ENCODE measurements at regions not wholly inside any gene's neighbourhood (a gene's known extent, or its start where the extent isn't known, plus 50 kb on each side); places are given as distances from the start of the nearest gene placed in this dataset.
"Not testable (repeated sequence)": the region's sequence is repeated elsewhere in the genome, so short reads cannot be mapped to it uniquely, and the experiment has no call there.

GRCh38 chr4:126894963-126895362 lies 737.8 kb upstream of the INTU start:
- DNase-seq, result no peak

- DNase-seq, result no peak
Measured at GRCh38 chr4:126895988-126896570, 736.7 kb upstream of the INTU start.

GRCh38 chr4:126897038-126897437 lies 735.7 kb upstream of the INTU start:
- no peak for DNase-seq

- no peak for DNase-seq
Measured at GRCh38 chr4:126898815-126899214, 733.9 kb upstream of the INTU start.

DNA sequence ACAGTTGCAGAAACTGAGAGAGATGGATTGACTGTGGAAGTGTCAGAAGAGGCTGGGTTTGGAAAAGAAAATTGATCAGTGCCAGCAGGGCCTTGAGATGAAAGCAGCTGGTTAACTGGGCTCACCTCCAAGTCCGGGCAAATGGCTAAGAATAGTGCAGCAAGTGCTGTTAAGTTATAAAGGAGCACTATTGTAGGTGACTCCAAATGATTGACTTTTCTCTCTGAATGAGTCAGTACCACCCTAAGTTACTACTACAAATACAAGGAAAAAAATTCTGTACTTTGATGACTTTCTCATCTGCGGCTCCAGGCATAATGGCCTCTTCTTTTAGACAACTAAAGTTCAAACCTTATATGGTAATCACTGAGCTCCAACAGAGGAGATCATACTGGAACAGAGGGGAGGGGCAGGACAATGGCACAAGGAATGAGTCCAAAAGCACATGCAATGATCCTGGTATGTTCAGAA lies 733.4 kb upstream of the INTU start:
- no peak for DNase-seq

DNA sequence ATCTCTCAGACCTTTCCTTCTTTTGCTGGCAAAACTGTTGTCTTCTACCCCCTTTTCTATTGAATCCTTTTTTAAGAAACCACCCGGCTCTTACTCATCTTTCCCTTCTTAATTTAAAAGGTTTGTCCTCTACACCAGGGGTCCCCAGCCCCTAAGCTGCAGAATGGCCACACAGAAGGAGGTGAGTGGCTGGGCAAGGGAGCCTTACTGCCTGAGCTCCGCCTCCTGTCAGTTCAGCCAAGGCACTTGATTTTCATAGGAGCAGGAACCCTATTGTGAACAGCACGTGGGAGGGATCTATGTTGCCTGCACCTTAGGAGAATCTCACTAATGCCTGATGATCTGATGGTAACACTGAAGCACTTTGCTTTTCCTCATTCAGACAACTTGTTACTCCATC lies 726.3 kb upstream of the INTU start:
- no peak for DNase-seq

- DNase-seq, result no peak
Measured at GRCh38 chr4:126907389-126907788, 725.4 kb upstream of the INTU start.

DNA sequence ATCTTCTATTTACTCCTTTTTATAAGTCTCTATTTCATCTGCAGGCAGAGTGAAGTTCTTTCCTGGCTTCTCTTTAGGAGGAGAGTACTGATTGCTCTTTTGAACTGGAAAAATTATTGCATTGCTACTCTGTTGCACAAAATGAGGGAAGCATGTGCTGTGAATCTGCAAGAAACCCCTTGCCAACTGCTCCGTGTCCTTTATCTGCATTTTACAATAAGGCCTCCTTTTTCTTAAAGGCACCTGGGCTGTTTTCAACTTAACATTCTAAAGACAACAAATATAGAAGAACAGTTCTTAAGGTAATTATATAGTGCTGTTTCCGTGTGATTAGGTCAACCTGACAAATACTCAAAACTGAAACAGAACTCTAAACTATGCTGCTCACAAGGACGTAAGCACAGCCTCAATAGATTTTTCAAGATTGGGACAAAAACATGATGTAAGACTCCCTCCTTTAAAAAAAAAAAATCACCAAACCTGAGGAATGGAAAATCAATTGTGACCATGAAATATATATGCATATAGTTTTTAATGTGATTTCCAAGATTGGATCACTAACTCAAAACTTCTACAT lies 716.6 kb upstream of the INTU start:
- DNase-seq, result no peak

GRCh38 chr4:126916626-126917140 lies 716.1 kb upstream of the INTU start:
- DNase-seq, result no peak

DNA sequence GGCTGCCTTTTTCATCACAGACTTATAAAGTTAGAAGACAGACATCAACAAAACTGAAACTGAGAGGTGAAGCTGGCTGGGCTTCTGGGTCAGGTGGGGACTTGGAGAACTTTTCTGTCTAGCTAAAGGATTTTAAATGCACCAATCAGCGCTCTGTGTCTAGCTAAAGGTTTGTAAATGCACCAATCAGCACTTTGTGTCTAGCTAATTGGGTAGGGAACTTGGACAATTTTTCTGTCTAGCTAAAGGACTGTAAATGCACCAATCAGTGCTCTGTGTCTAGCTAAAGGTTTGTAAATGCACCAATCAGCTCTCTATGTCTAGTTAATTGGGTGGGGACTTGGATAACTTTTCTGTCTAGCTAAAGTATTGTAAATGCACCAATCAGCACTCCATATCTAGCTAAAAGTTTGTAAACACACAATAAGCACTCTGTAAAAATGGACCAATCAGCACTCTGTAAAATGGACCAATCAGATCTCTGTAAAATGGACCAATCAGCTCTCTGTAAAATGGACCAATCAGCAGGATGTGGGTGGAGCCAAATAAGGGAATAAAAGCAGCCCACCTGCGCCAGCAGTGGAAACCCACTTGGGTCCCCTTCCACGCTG lies 710.3 kb upstream of the INTU start:
- not testable (repeated sequence) for DNase-seq

GRCh38 chr4:126924237-126924636 lies 708.5 kb upstream of the INTU start:
- no peak for DNase-seq

DNA sequence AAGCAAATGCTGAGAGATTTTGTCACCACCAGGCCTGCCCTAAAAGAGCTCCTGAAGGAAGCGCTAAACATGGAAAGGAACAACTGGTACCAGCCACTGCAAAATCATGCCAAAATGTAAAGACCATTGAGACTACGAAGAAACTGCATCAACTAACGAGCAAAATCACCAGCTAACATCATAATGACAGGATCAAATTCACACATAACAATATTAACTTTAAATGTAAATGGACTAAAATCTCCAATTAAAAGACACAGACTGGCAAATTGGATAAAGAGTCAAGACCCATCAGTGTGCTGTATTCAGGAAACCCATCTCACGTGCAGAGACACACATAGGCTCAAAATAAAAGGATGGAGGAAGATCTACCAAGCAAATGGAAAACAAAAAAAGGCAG lies 702.7 kb upstream of the INTU start:
- not testable (repeated sequence) for DNase-seq

DNA sequence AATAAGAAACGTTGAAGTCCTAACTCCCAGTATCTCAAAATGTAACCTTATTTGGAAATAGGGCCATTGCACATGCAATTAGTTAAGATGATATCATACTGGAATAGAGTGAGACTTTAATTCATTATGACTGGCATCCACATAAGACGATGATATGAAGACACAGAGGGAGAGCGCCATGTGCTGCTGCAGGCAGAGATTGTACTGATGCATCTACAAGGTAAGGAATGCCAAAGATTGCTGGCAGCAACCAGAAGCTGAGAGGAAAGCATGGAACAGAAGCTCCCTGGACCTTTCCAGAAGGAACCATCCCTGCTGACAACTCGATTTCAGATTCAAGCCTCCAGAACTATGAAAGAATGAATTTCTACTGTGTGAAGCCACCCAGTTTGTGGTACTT lies 697.0 kb upstream of the INTU start:
- no peak for DNase-seq

DNA sequence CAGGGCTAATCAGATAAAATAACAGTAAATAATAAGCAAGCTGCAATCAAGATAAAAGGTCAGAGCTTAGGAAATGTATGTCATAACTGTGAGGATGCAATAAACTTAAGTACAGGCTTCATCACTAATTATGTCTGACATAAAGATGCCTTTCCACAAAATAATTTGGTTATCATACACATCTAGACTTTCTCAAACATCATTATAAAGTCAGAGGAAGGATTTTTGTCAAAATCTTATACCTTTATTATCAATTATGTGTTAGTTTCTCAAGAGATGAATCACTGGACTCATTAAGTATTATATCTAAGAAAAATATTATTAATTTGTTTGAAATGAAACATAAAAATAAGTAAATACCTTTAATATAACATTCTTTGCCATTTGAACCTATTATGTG lies 695.4 kb upstream of the INTU start:
- no peak for DNase-seq

DNA sequence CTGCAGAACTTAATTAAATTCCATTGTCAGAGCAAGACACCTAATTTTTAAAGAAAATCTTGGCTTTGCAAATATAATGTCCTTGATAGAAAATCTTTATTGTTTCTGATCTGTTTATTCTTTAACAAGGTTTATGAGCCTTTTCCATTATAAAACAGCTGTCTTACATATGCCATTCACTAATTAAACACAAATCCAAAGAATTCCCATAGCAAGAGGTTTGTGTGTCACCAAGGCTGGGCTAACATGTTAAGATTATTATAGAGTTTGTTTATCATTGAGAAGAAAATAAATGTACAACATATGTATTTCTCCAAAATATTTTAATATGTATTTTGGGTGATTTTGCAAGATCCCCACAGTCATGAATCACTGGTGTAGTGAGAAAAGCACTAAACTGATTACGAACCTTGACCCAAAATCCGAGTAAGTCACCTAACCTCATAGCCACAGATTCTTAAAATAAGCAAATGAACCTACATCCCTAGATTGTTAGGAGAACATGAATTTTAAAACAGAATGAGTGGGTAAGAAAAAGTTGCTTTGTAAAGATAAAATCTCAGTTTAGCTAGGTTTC lies 694.8 kb upstream of the INTU start:
- DNase-seq, result no peak

- DNase-seq, result peak; percentile 71
Measured at GRCh38 chr4:126939401-126939800, 693.4 kb upstream of the INTU start.

DNA sequence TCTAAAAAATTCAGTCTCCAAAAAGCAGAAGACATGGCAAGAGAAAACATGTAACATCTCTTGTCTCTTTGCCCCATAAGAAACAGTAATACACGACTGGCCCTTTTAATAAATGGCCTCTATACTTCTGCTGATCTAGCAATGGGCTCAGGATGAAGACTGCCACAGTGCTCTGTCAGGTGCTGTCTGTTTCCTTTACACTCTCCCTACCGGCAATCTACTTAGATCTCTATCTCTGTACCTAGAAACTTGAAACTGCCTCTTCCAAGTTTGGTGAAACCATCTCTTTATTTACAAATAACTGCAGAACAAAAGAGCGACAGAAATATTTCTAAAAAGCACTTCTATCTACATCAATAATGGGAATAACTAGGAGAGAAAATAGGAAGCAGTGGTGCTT lies 685.2 kb upstream of the INTU start:
- no peak for DNase-seq

GRCh38 chr4:126954537-126955291 lies 678.0 kb upstream of the INTU start:
- no peak for DNase-seq

- peak; percentile 52 for DNase-seq
Measured at GRCh38 chr4:126955292-126956183, 677.2 kb upstream of the INTU start.

DNA sequence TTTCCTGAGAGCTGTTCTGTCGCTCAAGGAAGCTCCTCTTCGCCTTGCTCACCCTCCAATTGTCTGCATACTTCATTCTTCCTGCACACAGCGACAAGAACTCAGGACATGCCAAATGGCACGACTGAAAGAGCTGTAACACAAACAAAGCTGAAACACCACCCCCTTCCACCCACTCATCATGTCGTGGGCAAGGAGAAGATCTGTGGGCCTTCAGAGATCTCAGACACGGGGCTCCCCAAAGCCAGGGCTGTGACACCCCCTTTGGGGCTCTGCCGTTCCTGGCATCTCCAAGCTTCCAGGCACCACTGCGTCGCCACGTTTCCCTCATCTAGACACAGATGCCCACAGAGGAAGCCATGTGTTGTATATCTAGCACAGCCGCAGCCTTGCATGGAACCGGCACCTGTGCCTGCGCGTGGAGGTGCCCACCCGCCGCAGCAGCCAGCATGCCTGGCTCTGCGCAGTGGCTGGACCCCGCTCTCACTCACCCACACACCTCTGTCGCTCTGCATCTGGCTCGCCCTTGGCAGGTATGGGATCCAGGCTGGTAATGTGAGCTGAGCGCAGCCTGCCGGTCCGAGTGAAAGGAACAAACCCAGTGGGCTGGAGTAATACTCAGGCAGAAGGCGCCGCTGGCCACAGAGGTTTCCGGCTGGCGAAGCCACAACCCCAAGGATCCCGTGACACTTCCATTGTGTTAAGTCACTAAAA lies 676.4 kb upstream of the INTU start:
- no peak for DNase-seq

DNA sequence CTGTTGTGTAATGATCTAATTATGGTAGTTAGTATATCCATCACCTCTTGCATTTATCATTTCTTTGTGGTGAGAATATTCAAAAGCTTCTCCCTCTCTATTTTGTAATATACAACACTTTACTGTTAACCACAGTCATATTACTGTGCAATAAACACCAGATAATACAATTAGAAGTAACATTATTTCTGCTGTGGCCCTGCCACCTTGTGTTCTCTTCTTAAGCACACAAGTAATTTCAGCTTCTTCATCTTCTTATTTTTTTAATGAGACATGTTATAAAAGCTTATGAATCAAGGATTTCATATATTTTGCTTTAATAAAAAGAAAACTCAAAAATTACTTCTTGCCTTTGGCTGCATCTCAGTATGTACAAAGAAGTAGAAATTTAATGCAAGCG lies 675.2 kb upstream of the INTU start:
- DNase-seq, result no peak

- DNase-seq, result no peak
Measured at GRCh38 chr4:126957987-126958386, 674.8 kb upstream of the INTU start.
